T1000 (cell line): ENCODE measurements at regions not wholly inside any gene's neighbourhood (a gene's known extent, or its start where the extent isn't known, plus 50 kb on each side); places are given as distances from the start of the nearest gene placed in this dataset.
A peak's percentile ranks its signal among the peaks of the same experiment; 100 is the strongest.

Source experiments
- DNase-seq: peaks from one replicate; lab custom pipeline; 2025; ENCODE audit warnings: mixed read lengths; lab: John Stamatoyannopoulos, UW

GRCh38 chr10:77710759-77711682 lies 73.4 kb upstream of the KCNMA1 start:
- DNase-seq, result peak; percentile 69

DNA sequence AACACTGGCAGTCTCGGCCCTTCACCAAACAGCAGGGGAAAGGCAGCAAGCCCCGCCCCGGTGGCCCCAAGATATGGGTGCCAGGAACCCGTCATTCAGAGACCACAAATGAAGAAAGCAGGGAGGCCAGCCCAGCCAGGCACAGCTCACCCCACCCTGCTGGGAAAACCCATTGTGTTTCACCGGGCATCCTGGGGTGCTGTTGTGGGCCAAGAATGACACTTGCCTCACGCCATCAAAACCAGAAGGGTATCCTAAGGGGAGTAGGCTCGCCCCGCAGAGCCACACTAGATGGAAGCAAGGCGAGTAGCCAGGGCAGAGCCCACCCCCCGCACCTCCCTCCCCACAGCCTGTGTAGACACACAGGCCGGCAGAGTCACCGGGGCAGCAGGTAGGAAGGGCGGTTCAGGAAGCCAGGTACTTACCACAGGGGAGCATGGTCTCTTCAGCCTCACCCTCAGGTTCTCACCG lies 72.5 kb upstream of the KCNMA1 start:
- DNase-seq, result no peak

DNA sequence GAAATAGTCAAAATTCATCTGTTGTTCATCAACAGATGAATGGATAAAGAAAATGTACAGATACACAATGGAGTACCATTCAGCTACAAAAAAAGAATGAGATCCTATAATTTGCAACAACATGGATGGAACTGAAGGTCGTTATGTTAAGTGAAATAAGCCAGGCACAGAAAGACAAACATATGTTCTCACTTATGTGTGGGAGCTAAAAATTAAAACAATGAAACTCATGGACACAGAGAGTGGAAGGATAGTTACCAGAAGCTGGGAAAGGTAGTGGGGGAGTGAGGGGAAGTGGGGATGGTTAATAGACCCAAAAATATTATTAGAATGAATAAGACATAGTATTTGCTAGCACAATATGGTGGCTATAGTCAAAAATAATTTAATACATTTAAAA lies 70.0 kb upstream of the KCNMA1 start:
- DNase-seq, result no peak

DNA sequence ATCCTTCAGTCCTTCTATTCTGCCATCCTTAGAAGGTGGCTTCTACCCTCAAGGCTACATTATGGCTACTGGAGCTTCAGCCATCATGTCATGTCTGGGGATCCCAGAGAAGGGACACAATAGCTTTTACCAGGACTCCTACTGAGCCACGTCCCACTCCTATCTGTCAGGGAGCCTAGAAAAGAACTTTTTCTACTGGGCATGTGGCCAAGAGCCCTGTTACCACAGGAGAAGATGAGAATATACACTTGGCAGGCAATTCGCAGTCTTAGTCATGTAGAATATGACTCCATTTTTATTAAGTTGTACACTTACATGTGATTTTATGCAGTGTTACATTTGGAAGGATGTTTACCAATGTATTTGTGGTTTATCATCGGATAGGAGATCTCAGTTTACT lies 64.6 kb upstream of the KCNMA1 start:
- peak; percentile 21 for DNase-seq

GRCh38 chr10:77700086-77700485 lies 62.5 kb upstream of the KCNMA1 start:
- DNase-seq, result no peak

- no peak for DNase-seq
Measured at GRCh38 chr10:77699080-77699645, 61.6 kb upstream of the KCNMA1 start.

DNA sequence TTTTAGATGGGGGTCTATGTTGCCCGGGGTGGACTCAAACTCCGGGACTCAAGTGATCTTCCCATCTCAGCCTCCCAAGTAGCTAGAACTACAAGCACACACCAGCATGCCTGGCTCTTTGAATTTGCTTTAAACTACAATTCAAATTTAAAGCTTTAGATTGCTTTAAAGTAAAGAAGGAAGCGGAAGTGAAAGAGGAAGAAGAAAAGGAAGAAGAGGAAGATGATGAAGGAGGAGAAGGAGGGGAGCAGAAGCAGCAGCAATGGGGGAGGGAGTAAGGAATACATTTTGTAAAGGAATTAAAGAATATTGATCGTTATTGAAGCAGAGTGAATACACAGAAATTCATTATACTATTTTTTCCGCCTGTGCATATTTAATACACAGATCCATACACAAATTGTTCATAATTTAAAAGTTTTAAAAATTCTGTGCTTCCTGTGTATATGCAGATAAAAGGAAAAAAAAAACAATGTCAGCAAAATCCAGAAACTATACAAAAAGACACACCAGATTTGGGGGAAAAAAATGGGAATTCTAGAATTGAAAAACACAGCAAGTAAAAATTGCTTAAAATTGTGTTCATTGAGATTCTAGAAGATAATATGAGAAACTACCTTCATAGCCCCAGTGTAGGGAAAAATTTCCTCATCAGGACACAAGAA lies 60.8 kb upstream of the KCNMA1 start:
- DNase-seq, result no peak

GRCh38 chr10:77696584-77696983 lies 59.0 kb upstream of the KCNMA1 start:
- no peak for DNase-seq

- DNase-seq, result no peak
Measured at GRCh38 chr10:77695186-77695585, 57.6 kb upstream of the KCNMA1 start.

- no peak for DNase-seq
Measured at GRCh38 chr10:77692782-77693181, 55.2 kb upstream of the KCNMA1 start.

DNA sequence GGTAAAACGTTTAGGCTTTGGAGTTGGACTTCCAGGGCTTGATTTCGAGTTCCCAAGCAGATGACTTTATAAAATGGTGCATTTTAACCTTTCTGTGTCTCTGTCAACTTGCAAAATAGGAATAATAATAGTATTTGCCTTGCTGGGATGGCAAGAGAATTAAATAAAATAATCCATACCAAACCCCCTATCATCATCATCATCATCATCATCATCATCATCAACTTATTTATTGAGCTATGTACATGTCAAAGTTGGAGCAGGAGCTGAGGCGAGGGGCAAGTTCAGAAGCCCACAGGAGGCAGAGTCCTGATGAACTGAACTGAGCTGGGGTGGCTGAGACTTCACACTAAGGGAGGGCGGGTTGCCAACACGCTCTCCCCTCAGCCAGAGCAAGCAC lies 51.7 kb upstream of the KCNMA1 start:
- DNase-seq, result no peak

GRCh38 chr10:77687621-77688020 lies 50.0 kb upstream of the KCNMA1 start:
- DNase-seq, result no peak
